ENCODE measurements at regions not wholly inside any gene's neighbourhood (a gene's known extent, or its start where the extent isn't known, plus 50 kb on each side); places are given as distances from the start of the nearest gene placed in this dataset.

- no peak overlapping the region for H3K4me3 Mint-ChIP-seq (ENCODE audit: unreplicated experiment)
- intact Hi-C loops (cut with micrococcal nuclease; ENCODE audit: unreplicated experiment) = no loop called here
- no peaks in the 10 kb centered on the region for H3K36me3 Mint-ChIP-seq (ENCODE audit: insufficient read depth, unreplicated experiment)
- ChIA-PET POLR2A (no interaction called here), CTCF (no interaction called here)
- no peak for DNase-seq
- TF ChIP-seq, protein P1, sequence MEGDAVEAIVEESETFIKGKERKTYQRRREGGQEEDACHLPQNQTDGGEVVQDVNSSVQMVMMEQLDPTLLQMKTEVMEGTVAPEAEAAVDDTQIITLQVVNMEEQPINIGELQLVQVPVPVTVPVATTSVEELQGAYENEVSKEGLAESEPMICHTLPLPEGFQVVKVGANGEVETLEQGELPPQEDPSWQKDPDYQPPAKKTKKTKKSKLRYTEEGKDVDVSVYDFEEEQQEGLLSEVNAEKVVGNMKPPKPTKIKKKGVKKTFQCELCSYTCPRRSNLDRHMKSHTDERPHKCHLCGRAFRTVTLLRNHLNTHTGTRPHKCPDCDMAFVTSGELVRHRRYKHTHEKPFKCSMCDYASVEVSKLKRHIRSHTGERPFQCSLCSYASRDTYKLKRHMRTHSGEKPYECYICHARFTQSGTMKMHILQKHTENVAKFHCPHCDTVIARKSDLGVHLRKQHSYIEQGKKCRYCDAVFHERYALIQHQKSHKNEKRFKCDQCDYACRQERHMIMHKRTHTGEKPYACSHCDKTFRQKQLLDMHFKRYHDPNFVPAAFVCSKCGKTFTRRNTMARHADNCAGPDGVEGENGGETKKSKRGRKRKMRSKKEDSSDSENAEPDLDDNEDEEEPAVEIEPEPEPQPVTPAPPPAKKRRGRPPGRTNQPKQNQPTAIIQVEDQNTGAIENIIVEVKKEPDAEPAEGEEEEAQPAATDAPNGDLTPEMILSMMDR (IDR thresholded peaks at IDR 0.05; ENCODE audit: insufficient read depth in 1 of 2, low read depth in 1 of 2, low read length in 1 of 2, severe bottlenecking in 1 of 2, unreplicated experiment in 1 of 2) = no peak
- no peaks in the 10 kb centered on the region for H3K27me3 Mint-ChIP-seq (ENCODE audit: insufficient read depth, unreplicated experiment)
- H3K4me1 Mint-ChIP-seq (ENCODE audit: low read depth, unreplicated experiment) = peaks cover 10% of the 10 kb centered on the region
- H3K27me3 ChIP-seq (replicated peaks; ENCODE audit: control insufficient read depth, insufficient read depth, low read length) = no peaks in the 10 kb centered on the region
- H3K27ac Mint-ChIP-seq (ENCODE audit: unreplicated experiment) = no peak overlapping the region
- no peak overlapping the region for H3K4me3 ChIP-seq (ENCODE audit: low read depth, low read length)
- H3K9me3 ChIP-seq = no peaks in the 10 kb centered on the region
- H3K4me1 ChIP-seq = peaks cover 9% of the 10 kb centered on the region; the same call in 1 of the 2 replicates
- H3K9me3 Mint-ChIP-seq (ENCODE audit: unreplicated experiment) = no peaks in the 10 kb centered on the region
- no TSS peak for BruUV-seq (replicated peaks)
- no peaks in the 10 kb centered on the region for H3K36me3 ChIP-seq (ENCODE audit: control insufficient read depth, insufficient read depth, low read length)
These were observed 111.4 kb upstream of the SLC1A3 start for GRCh38 chr5:36494841-36495601.

- Mint-ChIP-seq H3K4me1 (ENCODE audit: low read depth, unreplicated experiment) (peaks cover 10% of the 10 kb centered on the region), H3K27ac (ENCODE audit: unreplicated experiment) (no peak overlapping the region), H3K9me3 (ENCODE audit: unreplicated experiment) (no peaks in the 10 kb centered on the region), H3K4me3 (ENCODE audit: unreplicated experiment) (no peak overlapping the region), H3K27me3 (ENCODE audit: insufficient read depth, unreplicated experiment) (no peaks in the 10 kb centered on the region), H3K36me3 (ENCODE audit: insufficient read depth, unreplicated experiment) (no peaks in the 10 kb centered on the region)
- CTCF ChIA-PET = no interaction called here
- peaks cover 9% of the 10 kb centered on the region; the same call in 1 of the 2 replicates for H3K4me1 ChIP-seq
- TF ChIP-seq, protein P1 (IDR thresholded peaks at IDR 0.05; ENCODE audit: insufficient read depth in 1 of 2, low read depth in 1 of 2, low read length in 1 of 2, severe bottlenecking in 1 of 2, unreplicated experiment in 1 of 2) = no peak
- DNase-seq = no peak
- H3K4me3 ChIP-seq (ENCODE audit: low read depth, low read length) = no peak overlapping the region
- BruUV-seq (replicated peaks) = no TSS peak
- no peaks in the 10 kb centered on the region for H3K36me3 ChIP-seq (ENCODE audit: control insufficient read depth, insufficient read depth, low read length)
- no peaks in the 10 kb centered on the region for H3K27me3 ChIP-seq (replicated peaks; ENCODE audit: control insufficient read depth, insufficient read depth, low read length)
- intact Hi-C loops (cut with micrococcal nuclease; ENCODE audit: unreplicated experiment) = no loop called here
- POLR2A ChIA-PET = no interaction called here
- no peaks in the 10 kb centered on the region for H3K9me3 ChIP-seq
These were observed 110.8 kb upstream of the SLC1A3 start for GRCh38 chr5:36495611-36496010.

DNA sequence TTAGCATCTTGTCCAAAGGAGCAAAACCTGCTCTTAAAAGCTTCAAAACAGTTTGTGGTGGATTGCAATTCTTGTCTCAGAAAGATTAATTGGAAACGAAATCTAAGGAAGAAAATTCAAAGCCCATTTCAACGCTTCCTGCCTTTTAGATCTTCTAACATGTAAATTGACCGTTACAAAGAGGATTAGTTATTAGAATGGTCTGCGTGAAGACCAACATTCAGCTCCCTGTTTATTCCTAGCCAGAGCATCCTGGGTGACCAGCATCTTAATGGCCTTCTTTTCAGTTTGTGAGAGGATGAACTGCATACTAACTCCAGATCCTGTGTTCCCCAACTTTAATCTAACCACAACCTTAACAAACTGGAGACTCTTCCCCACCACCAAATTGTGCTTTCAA is 109.9 kb upstream of the SLC1A3 start:
- Histone ChIP-seq H3K9me3 (no peaks in the 10 kb centered on the region), H3K4me3 (ENCODE audit: low read depth, low read length) (no peak overlapping the region), H3K36me3 (ENCODE audit: control insufficient read depth, insufficient read depth, low read length) (no peaks in the 10 kb centered on the region), H3K27me3 (replicated peaks; ENCODE audit: control insufficient read depth, insufficient read depth, low read length) (no peaks in the 10 kb centered on the region), H3K4me1 (peaks cover 9% of the 10 kb centered on the region; the same call in 1 of the 2 replicates)
- H3K4me1 Mint-ChIP-seq (ENCODE audit: low read depth, unreplicated experiment) = peaks cover 10% of the 10 kb centered on the region
- no peak overlapping the region for H3K4me3 Mint-ChIP-seq (ENCODE audit: unreplicated experiment)
- no peaks in the 10 kb centered on the region for H3K27me3 Mint-ChIP-seq (ENCODE audit: insufficient read depth, unreplicated experiment)
- H3K9me3 Mint-ChIP-seq (ENCODE audit: unreplicated experiment) = no peaks in the 10 kb centered on the region
- TF ChIP-seq, protein P1 (IDR thresholded peaks at IDR 0.05; ENCODE audit: insufficient read depth in 1 of 2, low read depth in 1 of 2, low read length in 1 of 2, severe bottlenecking in 1 of 2, unreplicated experiment in 1 of 2) = no peak
- POLR2A ChIA-PET = no interaction called here
- intact Hi-C loops (cut with micrococcal nuclease; ENCODE audit: unreplicated experiment) = no loop called here
- CTCF ChIA-PET = no interaction called here
- no peaks in the 10 kb centered on the region for H3K36me3 Mint-ChIP-seq (ENCODE audit: insufficient read depth, unreplicated experiment)
- no peak overlapping the region for H3K27ac Mint-ChIP-seq (ENCODE audit: unreplicated experiment)
- DNase-seq = no peak
- BruUV-seq (replicated peaks) = no TSS peak

Measured in Caco-2 (cell line).